Uterus (tissue), 3 donors: ENCODE measurements at regions not wholly inside any gene's neighbourhood (a gene's known extent, or its start where the extent isn't known, plus 50 kb on each side); places are given as distances from the start of the nearest gene placed in this dataset.

ENCODE experiments used
- DNase-seq, 2 donors: peaks; one replicate each; pipeline ENCODE4 v3.0.0-alpha.2; 2019 to 2020
- H3K27ac ChIP-seq, 2 donors: fragments of 200-600 bp; sonication (generic); 1 replicate in 1 of 2; 2 replicates in 1 of 2; pipeline ENCODE4 v1.5.1; 2016 to 2018
- H3K27me3 ChIP-seq, 2 donors: fragments of 200-600 bp; sonication (generic); one replicate each; pipeline ENCODE4 v1.5.1; 2018 to 2019; ENCODE audit warnings: control low read depth in 1 of 2
- H3K36me3 ChIP-seq, 2 donors: fragments of 200-600 bp; sonication (generic); one replicate each; pipeline ENCODE4 v1.5.1; 2019; ENCODE audit warnings: control low read depth in 1 of 2
- H3K4me1 ChIP-seq, 2 donors: fragments of 200-600 bp; sonication (generic); one replicate each; pipeline ENCODE4 v1.5.1; 2018 to 2019; ENCODE audit warnings: control low read depth in 1 of 2
- H3K4me3 ChIP-seq, 2 donors: fragments of 200-600 bp; sonication (generic); 1 replicate in 1 of 2; 2 replicates in 1 of 2; pipeline ENCODE4 v1.5.1; 2018 to 2019; ENCODE audit warnings: mild to moderate bottlenecking in 1 of 2
- H3K9me3 ChIP-seq, 2 donors: fragments of 200-600 bp; sonication (generic); one replicate each; pipeline ENCODE4 v1.5.1; 2019; ENCODE audit warnings: control low read depth in 1 of 2
- POLR2A ChIP-seq, 2 donors: fragments of 450-650 bp; IDR thresholded peaks; one replicate each; pipeline ENCODE4 v1.6.1; 2016; ENCODE audit warnings: antibody characterized with exemption in 2 of 2, mild to moderate bottlenecking in 1 of 2, moderate library complexity in 1 of 2
- intact Hi-C: fragments of 100-400 bp; cut with DNase I; formaldehyde crosslinking; loops from one replicate; pipeline ENCODE4 v1.15.1; 2023; ENCODE audit warnings: low total_unique reads
- TF ChIP-seq, protein P1 (sequence below), 4 experiments: fragments of 200-600 bp in 2 of 4; fragments of 450-650 bp in 2 of 4; sonication (generic) in 2 of 4; IDR thresholded peaks; one replicate each; pipeline ENCODE4 v1.5.1; 2016 to 2019; ENCODE audit warnings: antibody characterized with exemption in 4 of 4, mild to moderate bottlenecking in 2 of 4, moderate library complexity in 1 of 4
- donor health status: DM: yes; HTN: yes; CAD: no.

DNA sequence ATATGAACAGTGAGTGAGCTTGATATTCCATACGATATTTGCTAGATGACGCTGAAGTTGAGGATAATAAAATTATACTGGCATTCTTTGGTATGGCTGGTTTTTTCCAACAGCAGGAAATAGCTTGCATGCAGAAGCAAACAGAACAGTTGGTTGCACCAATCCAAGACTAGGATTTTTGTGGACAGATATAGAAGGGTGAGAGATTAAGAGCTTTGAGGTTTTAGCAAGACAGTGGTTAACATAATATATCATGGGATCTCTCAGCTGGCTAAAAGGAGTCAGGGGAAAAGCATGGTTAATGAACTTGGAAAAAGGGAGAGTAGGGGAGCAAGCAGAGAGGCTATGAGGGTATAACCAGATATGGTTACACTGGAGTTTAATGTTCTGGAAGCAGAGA is 127.9 kb downstream of the DHX15 start:
- no peak for DNase-seq
- H3K4me1 ChIP-seq, result no peaks in the 10 kb centered on the region
- no peaks in the 10 kb centered on the region for H3K9me3 ChIP-seq
- H3K4me3 ChIP-seq, result no peak overlapping the region
- TF ChIP-seq POLR2A (IDR thresholded peaks at IDR 0.05), result no peak
- TF ChIP-seq, protein P1, sequence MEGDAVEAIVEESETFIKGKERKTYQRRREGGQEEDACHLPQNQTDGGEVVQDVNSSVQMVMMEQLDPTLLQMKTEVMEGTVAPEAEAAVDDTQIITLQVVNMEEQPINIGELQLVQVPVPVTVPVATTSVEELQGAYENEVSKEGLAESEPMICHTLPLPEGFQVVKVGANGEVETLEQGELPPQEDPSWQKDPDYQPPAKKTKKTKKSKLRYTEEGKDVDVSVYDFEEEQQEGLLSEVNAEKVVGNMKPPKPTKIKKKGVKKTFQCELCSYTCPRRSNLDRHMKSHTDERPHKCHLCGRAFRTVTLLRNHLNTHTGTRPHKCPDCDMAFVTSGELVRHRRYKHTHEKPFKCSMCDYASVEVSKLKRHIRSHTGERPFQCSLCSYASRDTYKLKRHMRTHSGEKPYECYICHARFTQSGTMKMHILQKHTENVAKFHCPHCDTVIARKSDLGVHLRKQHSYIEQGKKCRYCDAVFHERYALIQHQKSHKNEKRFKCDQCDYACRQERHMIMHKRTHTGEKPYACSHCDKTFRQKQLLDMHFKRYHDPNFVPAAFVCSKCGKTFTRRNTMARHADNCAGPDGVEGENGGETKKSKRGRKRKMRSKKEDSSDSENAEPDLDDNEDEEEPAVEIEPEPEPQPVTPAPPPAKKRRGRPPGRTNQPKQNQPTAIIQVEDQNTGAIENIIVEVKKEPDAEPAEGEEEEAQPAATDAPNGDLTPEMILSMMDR (IDR thresholded peaks at IDR 0.05), result no peak
- no peaks in the 10 kb centered on the region for H3K27me3 ChIP-seq
- H3K36me3 ChIP-seq, result no peaks in the 10 kb centered on the region
- intact Hi-C loops, result no loop called here
- H3K27ac ChIP-seq, result no peak overlapping the region

DNA sequence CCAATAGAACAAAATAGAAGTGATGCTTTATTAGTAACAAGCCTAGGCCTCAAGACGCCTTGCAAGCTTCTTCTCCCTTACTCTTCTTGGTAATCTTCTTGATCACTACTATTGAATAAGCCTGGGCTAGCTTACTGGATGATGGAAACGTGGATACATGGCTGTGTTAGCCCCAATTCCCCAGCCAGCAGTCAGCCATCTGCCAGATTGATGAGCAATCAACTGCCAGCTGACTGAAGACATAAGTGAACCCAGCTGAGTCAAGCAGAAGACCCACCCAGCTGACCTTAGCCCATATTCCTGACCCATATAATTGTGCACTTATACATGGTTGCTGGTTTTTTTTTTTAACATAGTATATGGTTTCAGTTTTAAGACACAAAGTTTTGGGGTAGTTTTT is 130.4 kb downstream of the DHX15 start:
- Histone ChIP-seq H3K4me1 (no peaks in the 10 kb centered on the region), H3K4me3 (no peak overlapping the region), H3K9me3 (no peaks in the 10 kb centered on the region), H3K27ac (no peak overlapping the region), H3K36me3 (no peaks in the 10 kb centered on the region), H3K27me3 (no peaks in the 10 kb centered on the region)
- no peak for DNase-seq
- intact Hi-C loops, result no loop called here
- TF ChIP-seq, protein P1 (IDR thresholded peaks at IDR 0.05), result no peak
- TF ChIP-seq POLR2A (IDR thresholded peaks at IDR 0.05), result no peak

DNA sequence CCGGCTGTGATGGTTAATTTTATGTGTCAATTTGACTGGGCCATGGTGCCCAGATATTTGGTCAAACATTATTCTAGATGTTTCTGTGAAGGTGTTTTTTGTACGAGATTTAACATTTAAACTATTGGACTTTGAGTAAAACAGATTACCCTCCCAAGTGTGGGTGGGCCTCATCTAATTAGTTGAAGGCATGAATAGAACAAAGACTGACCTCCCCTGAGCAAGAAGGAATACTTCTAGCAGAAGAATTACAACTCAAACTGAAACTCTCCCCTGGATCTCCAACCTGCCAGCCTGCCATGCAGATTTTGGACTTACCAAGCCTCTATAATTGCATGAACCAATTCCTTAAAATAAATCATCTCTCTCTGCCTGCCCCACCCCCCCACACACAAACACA is 132.5 kb downstream of the DHX15 start:
- Histone ChIP-seq H3K36me3 (no peaks in the 10 kb centered on the region), H3K27ac (no peak overlapping the region), H3K9me3 (no peaks in the 10 kb centered on the region), H3K4me3 (no peak overlapping the region), H3K27me3 (no peaks in the 10 kb centered on the region), H3K4me1 (no peaks in the 10 kb centered on the region)
- no peak for TF ChIP-seq POLR2A (IDR thresholded peaks at IDR 0.05)
- TF ChIP-seq, protein P1 (IDR thresholded peaks at IDR 0.05), result no peak
- no peak for DNase-seq
- intact Hi-C loops, result no loop called here

DNA sequence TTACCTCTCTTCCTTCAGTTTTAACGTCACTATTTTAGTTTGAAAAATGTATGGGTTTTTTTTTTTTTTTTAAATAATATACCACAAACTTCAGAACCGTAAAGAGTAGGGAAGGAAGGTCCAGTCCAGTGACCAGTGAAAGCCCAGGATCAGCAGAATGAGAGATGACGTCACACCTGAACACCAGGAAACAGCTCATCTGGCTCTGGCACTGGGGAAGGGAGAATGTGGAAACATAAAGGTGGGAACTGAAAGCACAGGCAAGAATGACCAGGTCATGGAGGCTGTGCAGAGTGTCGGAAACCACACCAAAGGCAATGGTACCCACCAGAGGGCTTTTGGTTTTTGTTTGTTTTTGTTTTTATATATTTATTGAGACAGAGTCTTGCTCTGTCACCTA is 141.2 kb downstream of the DHX15 start:
- intact Hi-C loops, result no loop called here
- no peaks in the 10 kb centered on the region for H3K4me1 ChIP-seq
- H3K36me3 ChIP-seq, result no peaks in the 10 kb centered on the region
- H3K4me3 ChIP-seq, result no peak overlapping the region
- TF ChIP-seq, protein P1 (IDR thresholded peaks at IDR 0.05), result no peak
- no peak for TF ChIP-seq POLR2A (IDR thresholded peaks at IDR 0.05)
- H3K27ac ChIP-seq, result no peak overlapping the region
- H3K9me3 ChIP-seq, result no peaks in the 10 kb centered on the region
- no peak for DNase-seq
- no peaks in the 10 kb centered on the region for H3K27me3 ChIP-seq

DNA sequence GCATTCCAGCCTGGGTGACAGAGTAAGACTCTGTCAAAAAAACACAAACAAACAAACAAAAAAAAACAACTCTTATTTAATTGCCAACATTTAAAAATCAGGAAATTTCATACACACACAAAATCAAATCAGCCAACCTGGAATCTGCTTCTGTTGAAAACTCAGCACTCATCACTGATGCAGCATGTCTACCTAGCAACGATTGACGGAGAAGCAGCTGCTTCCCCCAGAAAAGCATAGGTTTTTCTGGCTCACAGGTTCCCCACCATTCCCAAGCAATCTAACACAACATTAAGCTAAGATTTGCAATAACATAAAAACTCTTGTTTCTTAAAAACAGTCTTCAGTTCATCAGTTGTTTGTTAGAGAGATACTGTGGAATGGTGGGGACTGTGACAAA is 143.6 kb downstream of the DHX15 start:
- no peaks in the 10 kb centered on the region for H3K4me1 ChIP-seq
- intact Hi-C loops, result no loop called here
- no peak overlapping the region for H3K27ac ChIP-seq
- H3K36me3 ChIP-seq, result no peaks in the 10 kb centered on the region
- DNase-seq, result no peak
- TF ChIP-seq POLR2A (IDR thresholded peaks at IDR 0.05), result no peak
- TF ChIP-seq, protein P1 (IDR thresholded peaks at IDR 0.05), result no peak
- no peak overlapping the region for H3K4me3 ChIP-seq
- no peaks in the 10 kb centered on the region for H3K9me3 ChIP-seq
- H3K27me3 ChIP-seq, result no peaks in the 10 kb centered on the region
